ENCODE measurements at regions not wholly inside any gene's neighbourhood (a gene's known extent, or its start where the extent isn't known, plus 50 kb on each side); places are given as distances from the start of the nearest gene placed in this dataset.

GRCh38 chr10:128241023-128241422 lies 114.8 kb upstream of the MKI67 start:
- TF ChIP-seq REST (IDR thresholded peaks at IDR 0.05; ENCODE audit: insufficient read depth in 1 of 2, low read depth in 2 of 2, low read length in 2 of 2) = no peak
- no peak for TF ChIP-seq POLR2AphosphoS5 (IDR thresholded peaks at IDR 0.05; ENCODE audit: low read depth, low read length)
- TF ChIP-seq TAF1 (IDR thresholded peaks at IDR 0.05; ENCODE audit: borderline replicate concordance, insufficient read depth, low read length) = no peak

DNA sequence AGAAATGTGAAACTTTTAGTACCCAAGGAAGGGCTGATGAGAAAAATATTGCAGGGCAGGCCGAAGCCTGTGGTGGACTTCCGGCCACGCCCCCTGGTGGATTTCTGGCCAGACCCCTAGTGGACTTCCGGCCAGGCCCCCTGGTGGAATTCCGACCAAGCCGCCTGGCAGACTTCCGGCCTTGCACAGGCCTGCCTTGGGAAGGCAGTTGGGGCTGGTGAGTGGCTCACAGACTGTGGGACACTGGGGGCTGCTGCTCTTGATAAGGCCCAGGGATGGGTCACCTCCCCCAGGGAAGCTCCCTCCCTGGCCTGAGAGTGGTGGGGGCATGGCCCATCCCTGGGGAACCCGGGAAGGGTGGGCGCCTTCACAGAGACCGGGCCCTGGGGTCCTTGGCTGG lies 116.4 kb upstream of the MKI67 start:
- TF ChIP-seq REST (IDR thresholded peaks at IDR 0.05; ENCODE audit: insufficient read depth in 1 of 2, low read depth in 2 of 2, low read length in 2 of 2) (no peak), FOXP2 (optimal IDR thresholded peaks at IDR 0.05; ENCODE audit: borderline replicate concordance, extremely low read depth, extremely low read length, insufficient read depth) (no peak), SIN3A (IDR thresholded peaks at IDR 0.05; ENCODE audit: borderline replicate concordance, insufficient read depth, low read length) (no peak)

DNA sequence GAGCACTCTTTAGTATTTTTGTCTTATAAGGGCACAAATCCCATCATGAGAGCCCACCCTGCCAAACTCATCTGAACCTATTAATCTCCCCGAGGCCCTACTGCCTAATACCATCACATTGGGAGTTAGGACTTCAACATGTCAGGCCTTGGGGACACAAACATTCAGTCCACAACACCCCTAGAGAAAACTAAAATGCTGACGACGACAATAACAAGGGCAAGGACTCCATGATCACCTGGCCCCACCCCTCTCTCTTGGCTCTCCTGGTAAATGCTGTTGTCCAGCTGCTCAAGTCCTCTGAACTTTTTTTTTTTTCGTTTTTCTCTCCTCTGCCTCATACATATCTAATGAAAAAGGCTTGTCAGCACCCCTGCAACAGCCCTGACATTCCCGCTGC lies 118.8 kb upstream of the MKI67 start:
- TF ChIP-seq SIN3A (IDR thresholded peaks at IDR 0.05; ENCODE audit: borderline replicate concordance, insufficient read depth, low read length) (no peak), POLR2AphosphoS5 (IDR thresholded peaks at IDR 0.05; ENCODE audit: low read depth, low read length) (no peak), TAF1 (IDR thresholded peaks at IDR 0.05; ENCODE audit: borderline replicate concordance, insufficient read depth, low read length) (no peak), REST (IDR thresholded peaks at IDR 0.05; ENCODE audit: insufficient read depth in 1 of 2, low read depth in 2 of 2, low read length in 2 of 2) (no peak), FOXP2 (optimal IDR thresholded peaks at IDR 0.05; ENCODE audit: borderline replicate concordance, extremely low read depth, extremely low read length, insufficient read depth) (no peak)

DNA sequence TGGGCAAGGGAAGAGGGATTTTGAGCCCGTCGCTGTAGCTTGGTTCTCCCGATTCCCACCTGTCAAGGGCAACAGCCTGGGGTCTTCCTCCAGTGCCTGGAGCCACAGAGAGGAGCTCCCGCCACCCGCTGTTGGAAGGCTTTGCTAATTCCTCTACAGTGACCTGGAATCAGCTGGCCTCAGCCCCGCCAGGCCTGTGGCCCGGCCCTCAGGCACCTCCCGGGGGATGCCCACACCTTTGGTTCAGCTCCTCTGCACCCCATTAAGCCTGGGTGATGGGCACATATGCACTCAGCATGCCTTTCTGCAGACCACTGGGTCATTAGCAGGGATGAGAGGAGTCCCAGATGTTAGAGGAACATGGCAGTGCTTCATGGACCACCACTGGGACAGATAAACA lies 121.4 kb upstream of the MKI67 start:
- no peak for TF ChIP-seq TAF1 (IDR thresholded peaks at IDR 0.05; ENCODE audit: borderline replicate concordance, insufficient read depth, low read length)
- TF ChIP-seq POLR2AphosphoS5 (IDR thresholded peaks at IDR 0.05; ENCODE audit: low read depth, low read length) = no peak
- TF ChIP-seq SIN3A (IDR thresholded peaks at IDR 0.05; ENCODE audit: borderline replicate concordance, insufficient read depth, low read length) = no peak
- TF ChIP-seq REST (IDR thresholded peaks at IDR 0.05; ENCODE audit: insufficient read depth in 1 of 2, low read depth in 2 of 2, low read length in 2 of 2) = no peak
- TF ChIP-seq FOXP2 (optimal IDR thresholded peaks at IDR 0.05; ENCODE audit: borderline replicate concordance, extremely low read depth, extremely low read length, insufficient read depth) = no peak

DNA sequence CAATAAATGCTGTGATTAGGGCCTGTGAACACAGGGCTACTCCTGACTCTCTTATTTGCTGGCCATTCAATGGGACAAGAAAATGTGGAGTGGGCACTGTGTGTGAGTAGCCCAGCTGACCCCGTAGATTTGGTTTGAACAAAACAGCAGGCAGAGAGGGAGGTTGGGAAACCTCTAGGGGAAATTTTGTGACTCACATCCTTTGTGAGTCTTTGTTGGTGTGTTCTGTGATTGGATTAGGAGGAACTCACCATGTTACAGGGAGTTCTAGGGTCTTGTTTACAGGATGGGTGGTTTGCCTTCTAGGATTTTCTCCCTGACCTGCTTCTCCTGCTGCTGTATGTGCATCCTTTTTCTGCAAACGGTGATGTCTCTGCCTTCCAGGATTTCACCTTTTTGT lies 128.3 kb upstream of the MKI67 start:
- TF ChIP-seq POLR2AphosphoS5 (IDR thresholded peaks at IDR 0.05; ENCODE audit: low read depth, low read length) = no peak
- TF ChIP-seq REST (IDR thresholded peaks at IDR 0.05; ENCODE audit: insufficient read depth in 1 of 2, low read depth in 2 of 2, low read length in 2 of 2) = no peak
- TF ChIP-seq TAF1 (IDR thresholded peaks at IDR 0.05; ENCODE audit: borderline replicate concordance, insufficient read depth, low read length) = no peak
- TF ChIP-seq FOXP2 (optimal IDR thresholded peaks at IDR 0.05; ENCODE audit: borderline replicate concordance, extremely low read depth, extremely low read length, insufficient read depth) = no peak
- no peak for TF ChIP-seq SIN3A (IDR thresholded peaks at IDR 0.05; ENCODE audit: borderline replicate concordance, insufficient read depth, low read length)

Measured in PFSK-1 (cell line).